Right cardiac atrium (tissue), 5 donors: ENCODE measurements at regions not wholly inside any gene's neighbourhood (a gene's known extent, or its start where the extent isn't known, plus 50 kb on each side); places are given as distances from the start of the nearest gene placed in this dataset.
A peak's percentile ranks its signal among the peaks of the same experiment; 100 is the strongest.
"Not testable (repeated sequence)": the region's sequence is repeated elsewhere in the genome, so short reads cannot be mapped to it uniquely, and the experiment has no call there.

Experiments used
- ATAC-seq, 2 donors: fragments of 200-7000 bp; cut with Tn5 transposase; one replicate each; pipeline versions ENCODE4 v1.8.0 to v1.9.1; 2020; ENCODE audit warnings: moderate library complexity in 2 of 2, mild to moderate bottlenecking in 1 of 2
- DNase-seq, 3 donors: peaks; one replicate each; pipeline ENCODE4 v3.0.0-alpha.2; 2020
- H3K27ac ChIP-seq: one replicate; pipeline ENCODE4 v1.5.1; 2013; ENCODE audit warnings: mild to moderate bottlenecking, low read length, control low read depth, moderate library complexity
- H3K27me3 ChIP-seq: one replicate; pipeline ENCODE4 v1.6.1; 2013; ENCODE audit not compliant: control insufficient read depth, insufficient read depth
- H3K4me1 ChIP-seq: one replicate; pipeline ENCODE4 v1.6.1; 2013; ENCODE audit warnings: low read length; ENCODE audit not compliant: control insufficient read depth, insufficient read depth
- H3K4me3 ChIP-seq: one replicate; pipeline ENCODE4 v1.5.1; 2013; ENCODE audit warnings: low read length, control low read depth
- H3K9me3 ChIP-seq: one replicate; pipeline ENCODE4 v1.6.1; 2013; ENCODE audit warnings: low read length; ENCODE audit not compliant: control insufficient read depth
- WGBS: extraction: QIAGEN DNeasy Blood & Tissue Kit; methylation state at CpG from one replicate; pipeline ENCODE4 v1.1.7; 2013; 5-methylcytosine and 5-hydroxymethylcytosine counted together
- intact Hi-C, 4 donors: fragments of 100-400 bp; cut with DNase I; formaldehyde crosslinking; loops; one replicate each; pipeline versions ENCODE4 v1.11.0 to v1.14.0; 2022 to 2023
- donor health status: healthy with polysubstance abuse.
- donor health status: DM: no; HTN: yes; CAD: no.
- donor health status: DM: no; HTN: no; CAD: no.
- donor health status: DM: no; HTN: yes; CAD: no; lungs with severe emphysema.
- donor health status: DM: yes; HTN: yes; CAD: no.

DNA sequence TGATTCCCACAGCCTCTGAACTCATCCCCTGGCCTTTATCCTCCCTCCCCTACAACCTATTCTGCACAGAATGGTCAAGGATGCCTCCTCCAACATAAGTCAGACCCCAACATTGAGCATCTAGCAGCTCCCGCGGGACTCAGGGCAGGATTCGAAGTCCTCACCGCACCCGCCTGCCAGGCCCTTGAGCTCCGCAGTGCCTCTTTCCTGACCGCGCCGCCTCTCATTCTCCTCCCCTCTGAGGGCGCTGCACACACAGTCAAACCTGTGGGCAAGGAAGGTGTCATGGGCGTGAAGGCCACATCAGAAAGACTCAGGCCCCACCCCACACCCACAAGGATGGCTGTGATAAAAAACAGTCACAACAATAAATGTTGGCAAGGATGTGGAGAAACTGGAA lies 84.1 kb downstream of the CPZ start:
- Histone ChIP-seq H3K9me3 (no peaks in the 10 kb centered on the region), H3K27me3 (no peaks in the 10 kb centered on the region), H3K4me3 (no peak overlapping the region), H3K27ac (no peak overlapping the region), H3K4me1 (no peaks in the 10 kb centered on the region)
- intact Hi-C loops: no loop called here
- no peak for ATAC-seq
- 93% methylated on average over 11 of the region's 11 CpGs for WGBS
- DNase-seq: no peak

DNA sequence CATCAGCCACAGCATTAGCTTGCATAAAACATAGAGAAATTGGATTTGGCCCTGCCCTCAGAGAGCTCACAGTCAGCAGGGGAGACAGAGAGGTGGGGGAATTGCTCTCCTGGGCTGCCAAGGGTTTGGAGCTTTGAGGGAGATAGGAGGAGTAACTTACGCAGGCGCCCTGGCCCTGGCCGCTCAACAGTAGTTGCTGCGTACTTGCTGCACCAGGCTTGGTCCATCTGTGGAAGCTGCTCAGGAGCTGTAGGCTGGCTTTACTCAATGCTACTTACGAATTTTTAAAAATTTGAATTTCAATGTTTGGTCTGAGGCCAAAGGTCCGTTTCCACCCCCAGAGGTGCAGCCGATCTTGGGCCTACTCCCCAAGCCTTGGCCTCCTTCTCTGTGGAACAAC lies 83.3 kb downstream of the CPZ start:
- Histone ChIP-seq H3K27me3 (no peaks in the 10 kb centered on the region), H3K27ac (no peak overlapping the region), H3K4me3 (no peak overlapping the region), H3K9me3 (no peaks in the 10 kb centered on the region), H3K4me1 (no peaks in the 10 kb centered on the region)
- WGBS: 81% methylated on average over 7 of the region's 7 CpGs
- ATAC-seq: no peak
- intact Hi-C loops: no loop called here
- no peak for DNase-seq

DNA sequence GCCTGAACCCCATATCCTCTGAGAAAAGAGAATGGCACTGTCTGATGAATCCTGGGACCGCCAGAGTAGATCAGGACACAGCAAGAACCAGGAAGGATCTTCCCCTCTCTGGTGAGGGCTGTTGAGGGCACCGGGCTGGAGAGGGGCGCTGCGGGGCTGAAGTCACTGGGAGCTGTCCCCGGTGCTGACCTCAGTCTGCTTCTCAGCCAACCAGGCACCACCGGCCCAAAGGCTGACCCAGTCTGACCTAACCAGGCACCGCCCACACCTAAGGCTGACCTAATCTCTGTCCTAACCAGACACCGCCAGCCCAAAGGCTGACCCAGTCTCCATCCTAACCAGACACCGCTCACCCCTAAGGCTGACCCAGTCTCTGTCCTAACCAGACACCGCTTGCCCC lies 82.8 kb downstream of the CPZ start:
- Histone ChIP-seq H3K4me3 (no peak overlapping the region), H3K27me3 (no peaks in the 10 kb centered on the region), H3K9me3 (no peaks in the 10 kb centered on the region), H3K4me1 (no peaks in the 10 kb centered on the region), H3K27ac (no peak overlapping the region)
- 15% methylated on average over 10 of the region's 10 CpGs for WGBS
- DNase-seq (no peak), ATAC-seq (peak in 1 of 2 donors; percentile 42)
- intact Hi-C loops: no loop called here

DNA sequence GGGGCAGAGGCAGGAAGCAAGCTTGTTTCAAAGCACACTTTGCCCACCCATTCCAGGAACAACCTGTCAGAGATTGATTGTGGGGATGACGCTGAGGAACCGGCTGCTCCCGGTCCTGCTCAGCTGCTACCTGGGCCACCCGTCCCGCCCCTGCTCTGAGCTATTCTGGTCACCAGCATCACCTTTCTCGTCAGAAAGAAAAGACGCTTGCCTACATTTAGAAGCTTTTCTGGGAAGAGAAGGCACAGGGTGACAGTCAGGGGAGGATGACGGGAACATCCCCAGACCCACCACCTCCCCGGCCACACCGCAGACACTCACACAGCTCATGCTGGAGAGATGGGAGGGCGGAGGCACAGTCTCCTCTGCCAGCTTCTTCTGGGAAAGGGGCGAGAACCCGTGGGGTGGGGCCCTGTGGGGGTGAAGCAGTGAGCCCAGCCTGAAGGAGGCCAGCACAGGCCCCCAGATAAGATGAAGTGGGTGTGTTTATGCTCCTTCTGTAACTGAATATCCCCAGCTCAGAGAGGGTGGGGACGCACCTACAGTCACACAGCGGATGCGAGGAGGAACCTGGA lies 81.8 kb downstream of the CPZ start:
- WGBS: 79% methylated on average over 16 of the region's 16 CpGs
- intact Hi-C loops: no loop called here
- H3K27me3 ChIP-seq: no peaks in the 10 kb centered on the region

DNA sequence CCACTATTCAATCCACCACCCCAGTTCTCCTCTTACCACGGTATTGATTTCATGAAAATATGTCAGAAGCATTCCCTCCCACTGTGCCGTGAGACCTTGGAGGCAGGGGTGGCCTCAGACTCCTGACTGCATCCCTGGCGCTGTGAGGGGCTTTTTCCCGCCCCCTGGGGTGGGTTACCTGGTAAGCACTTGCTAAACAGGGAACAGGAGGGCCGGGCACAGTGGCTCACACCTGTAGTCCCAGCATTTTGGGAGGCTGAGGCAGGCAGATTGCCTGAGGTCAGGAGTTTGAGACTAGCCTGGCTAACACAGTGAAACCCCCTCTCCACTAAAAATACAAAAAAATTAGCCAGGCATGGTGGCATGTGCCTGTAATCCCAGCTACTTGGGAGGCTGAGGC lies 80.5 kb downstream of the CPZ start:
- H3K27ac ChIP-seq, intact Hi-C loops, ATAC-seq, DNase-seq, H3K4me3 ChIP-seq, H3K27me3 ChIP-seq, H3K4me1 ChIP-seq, H3K9me3 ChIP-seq: not testable (repeated sequence)
- WGBS: 53% methylated on average over 5 of the region's 5 CpGs

More for the DNA sequence above, 81.8 kb downstream of the CPZ start:
- Histone ChIP-seq H3K9me3 (no peaks in the 10 kb centered on the region), H3K4me3 (no peak overlapping the region), H3K27ac (no peak overlapping the region), H3K4me1 (no peaks in the 10 kb centered on the region)
- DNase-seq (no peak), ATAC-seq (no peak)

DNA sequence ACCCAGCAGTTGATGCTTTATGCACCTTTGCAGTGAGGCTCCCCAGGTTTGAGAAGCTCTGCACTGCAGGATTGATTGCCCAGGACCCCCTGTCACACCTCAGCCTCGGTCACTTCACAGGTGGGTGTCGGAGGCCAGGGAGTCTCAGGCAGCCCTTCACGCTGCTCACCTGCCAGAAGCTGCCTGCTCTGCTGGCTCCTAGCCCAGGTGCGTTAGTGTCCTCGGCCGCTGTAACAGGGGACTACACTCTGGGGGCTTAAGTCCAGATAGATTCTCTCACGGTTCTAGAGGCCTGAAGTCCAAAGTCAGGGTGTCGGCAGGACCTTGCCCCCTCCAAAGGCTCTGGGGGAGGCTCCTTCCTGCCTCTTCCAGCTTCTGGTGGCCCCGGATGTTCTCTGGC lies 79.9 kb downstream of the CPZ start:
- no peak for DNase-seq
- Histone ChIP-seq H3K4me3 (no peak overlapping the region), H3K27me3 (no peaks in the 10 kb centered on the region), H3K27ac (no peak overlapping the region), H3K9me3 (no peaks in the 10 kb centered on the region), H3K4me1 (no peaks in the 10 kb centered on the region)
- 67% methylated on average over 9 of the region's 9 CpGs for WGBS
- intact Hi-C loops: no loop called here
- no peak for ATAC-seq

DNA sequence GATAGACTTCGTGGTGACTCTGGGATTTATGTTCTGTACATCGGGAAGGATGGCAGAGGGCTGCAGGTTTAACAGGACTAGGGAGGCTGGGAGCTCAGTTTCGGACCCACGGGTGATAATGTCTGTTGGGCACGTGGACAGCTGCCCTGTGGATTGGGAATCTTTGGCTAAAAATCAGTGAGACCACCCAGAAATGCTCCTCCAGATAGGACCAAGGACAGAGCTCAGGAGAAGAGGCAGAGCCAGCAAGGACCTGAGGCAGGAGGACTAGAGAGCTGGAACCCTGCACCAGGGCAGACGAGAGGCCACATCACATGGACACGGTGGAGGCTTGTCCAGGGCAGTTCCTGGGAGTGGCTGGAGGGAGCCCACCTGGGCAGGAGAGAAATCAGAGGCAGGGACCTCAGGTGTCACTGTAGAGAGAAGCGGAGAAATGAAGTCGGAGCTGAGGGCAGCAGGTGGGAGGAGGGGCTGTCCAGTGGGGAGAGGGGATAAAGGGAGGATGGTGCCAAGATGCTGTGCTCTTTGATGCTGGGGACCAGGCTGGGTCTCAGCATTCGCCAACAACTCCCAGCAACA lies 79.2 kb downstream of the CPZ start:
- H3K4me3 ChIP-seq: no peak overlapping the region
- intact Hi-C loops: no loop called here
- H3K27me3 ChIP-seq: no peaks in the 10 kb centered on the region

More for the DNA sequence above, 79.2 kb downstream of the CPZ start:
- ATAC-seq (no peak), DNase-seq (no peak)
- Histone ChIP-seq H3K27ac (no peak overlapping the region), H3K4me1 (no peaks in the 10 kb centered on the region), H3K9me3 (no peaks in the 10 kb centered on the region)
- 57% methylated on average over 10 of the region's 10 CpGs for WGBS
